HG03045 (cell line): ENCODE measurements at regions not wholly inside any gene's neighbourhood (a gene's known extent, or its start where the extent isn't known, plus 50 kb on each side); places are given as distances from the start of the nearest gene placed in this dataset.

ENCODE experiments used
- ATAC-seq: cut with Tn5 transposase; IDR thresholded peaks from one replicate; pipeline ENCODE4 v1.9.1; 2021; ENCODE audit warnings: mild to moderate bottlenecking, moderate library complexity; ENCODE audit not compliant: unreplicated experiment

- no peak for ATAC-seq
Observed at GRCh38 chr4:83172371-83172770, 57.8 kb upstream of the PLAC8 start.

- no peak for ATAC-seq
Observed at GRCh38 chr4:83171436-83172039, 57.0 kb upstream of the PLAC8 start.

GRCh38 chr4:83170952-83171399, 56.4 kb upstream of the PLAC8 start:
- ATAC-seq, result no peak
